KMS-11 (cell line): ENCODE measurements at regions not wholly inside any gene's neighbourhood (a gene's known extent, or its start where the extent isn't known, plus 50 kb on each side); places are given as distances from the start of the nearest gene placed in this dataset.
A peak's percentile ranks its signal among the peaks of the same experiment; 100 is the strongest.
"Not testable (repeated sequence)": the region's sequence is repeated elsewhere in the genome, so short reads cannot be mapped to it uniquely, and the experiment has no call there.

Experiments used
- H2AFZ ChIP-seq: fragments of 200-600 bp; sonication (generic); 2 replicates; pipeline ENCODE4 v1.6.1; 2016; ENCODE audit warnings: antibody characterized with exemption, mixed run types, low read depth
- H3K27ac ChIP-seq: fragments of 200-600 bp; sonication (generic); 2 replicates; pipeline ENCODE4 v1.6.1; 2016; ENCODE audit warnings: mild to moderate bottlenecking, mixed run types
- H3K27me3 ChIP-seq: fragments of 200-600 bp; sonication (generic); 2 replicates; pipeline ENCODE4 v1.6.1; 2017; ENCODE audit warnings: mild to moderate bottlenecking, low read depth, mixed run types, moderate library complexity; ENCODE audit not compliant: insufficient read depth
- H3K36me3 ChIP-seq: fragments of 200-600 bp; sonication (generic); 2 replicates; pipeline ENCODE4 v1.6.1; 2017; ENCODE audit warnings: mild to moderate bottlenecking, mixed run types; ENCODE audit not compliant: insufficient read depth
- H3K4me1 ChIP-seq: fragments of 200-600 bp; sonication (generic); 2 replicates; pipeline ENCODE4 v1.6.1; 2016; ENCODE audit warnings: mild to moderate bottlenecking, low read depth, mixed run types; ENCODE audit not compliant: poor library complexity, severe bottlenecking
- H3K4me2 ChIP-seq: fragments of 200-600 bp; sonication (generic); 2 replicates; pipeline ENCODE4 v1.7.0; 2016; ENCODE audit warnings: mild to moderate bottlenecking, mixed run types
- H3K4me3 ChIP-seq: fragments of 200-600 bp; sonication (generic); IDR thresholded peaks from 2 replicates; pipeline ENCODE4 v1.6.1; 2017; ENCODE audit warnings: low read depth, low read length, mixed read lengths; ENCODE audit not compliant: insufficient read depth
- H3K79me2 ChIP-seq: fragments of 200-600 bp; sonication (generic); 2 replicates; pipeline ENCODE4 v1.6.1; 2016; ENCODE audit warnings: low read depth, mixed run types; ENCODE audit not compliant: insufficient read depth
- H3K9ac ChIP-seq: fragments of 200-600 bp; sonication (generic); 2 replicates; pipeline ENCODE4 v1.6.1; 2016; ENCODE audit warnings: mild to moderate bottlenecking, mixed run types
- H4K20me1 ChIP-seq: fragments of 200-600 bp; sonication (generic); 2 replicates; pipeline ENCODE4 v1.6.1; 2016; ENCODE audit warnings: mild to moderate bottlenecking, mixed run types; ENCODE audit not compliant: insufficient read depth
- CTCF ChIP-seq: fragments of 200-600 bp; sonication (generic); conservative IDR thresholded peaks from 2 replicates; pipeline ENCODE4 v1.6.1; 2017; ENCODE audit warnings: low read depth, mild to moderate bottlenecking, antibody characterized with exemption, low read length, moderate library complexity, mixed read lengths

- TF ChIP-seq CTCF: peak; percentile 35; the same call in 1 of the 2 replicates
- not testable (repeated sequence) for H3K27ac ChIP-seq, H3K4me1 ChIP-seq, H3K36me3 ChIP-seq, H3K79me2 ChIP-seq, H4K20me1 ChIP-seq, H3K4me2 ChIP-seq, H3K4me3 ChIP-seq, H3K27me3 ChIP-seq, H2AFZ ChIP-seq, H3K9ac ChIP-seq
These were observed 356.9 kb downstream of the RPIA start for GRCh38 chr2:89048138-89049066.

GRCh38 chr2:89058616-89059015 lies 367.1 kb downstream of the RPIA start:
- H3K27ac ChIP-seq, H3K4me2 ChIP-seq, H4K20me1 ChIP-seq, H3K79me2 ChIP-seq, H3K4me1 ChIP-seq, H2AFZ ChIP-seq, H3K9ac ChIP-seq, H3K27me3 ChIP-seq, H3K36me3 ChIP-seq, H3K4me3 ChIP-seq: not testable (repeated sequence)

GRCh38 chr2:89061174-89061573 lies 369.7 kb downstream of the RPIA start:
- not testable (repeated sequence) for H3K27me3 ChIP-seq, H3K9ac ChIP-seq, H3K4me1 ChIP-seq, H3K36me3 ChIP-seq, H2AFZ ChIP-seq, H3K4me3 ChIP-seq, H3K4me2 ChIP-seq, H3K27ac ChIP-seq, H4K20me1 ChIP-seq, H3K79me2 ChIP-seq

- H3K4me2 ChIP-seq, H2AFZ ChIP-seq, H3K4me1 ChIP-seq, H4K20me1 ChIP-seq, H3K27ac ChIP-seq, H3K4me3 ChIP-seq, H3K36me3 ChIP-seq, H3K27me3 ChIP-seq, H3K79me2 ChIP-seq, H3K9ac ChIP-seq: not testable (repeated sequence)
These were observed 385.3 kb downstream of the RPIA start for GRCh38 chr2:89076771-89077170.

GRCh38 chr2:89092911-89093310 lies 401.4 kb downstream of the RPIA start:
- not testable (repeated sequence) for H3K4me2 ChIP-seq, H3K9ac ChIP-seq, H3K27me3 ChIP-seq, H3K4me3 ChIP-seq, H2AFZ ChIP-seq, H3K79me2 ChIP-seq, H4K20me1 ChIP-seq, H3K4me1 ChIP-seq, H3K36me3 ChIP-seq, H3K27ac ChIP-seq

GRCh38 chr2:89095060-89095459 lies 403.6 kb downstream of the RPIA start:
- H3K4me1 ChIP-seq, H3K4me2 ChIP-seq, H3K9ac ChIP-seq, H3K27me3 ChIP-seq, H3K79me2 ChIP-seq, H3K36me3 ChIP-seq, H3K27ac ChIP-seq, H4K20me1 ChIP-seq, H3K4me3 ChIP-seq, H2AFZ ChIP-seq: not testable (repeated sequence)

GRCh38 chr2:89102587-89102986 lies 411.1 kb downstream of the RPIA start:
- not testable (repeated sequence) for H3K9ac ChIP-seq, H3K36me3 ChIP-seq, H3K4me2 ChIP-seq, H2AFZ ChIP-seq, H3K27ac ChIP-seq, H4K20me1 ChIP-seq, H3K27me3 ChIP-seq, H3K79me2 ChIP-seq, H3K4me3 ChIP-seq
- peaks cover 12% of the 10 kb centered on the region for H3K4me1 ChIP-seq

- not testable (repeated sequence) for H3K79me2 ChIP-seq, H2AFZ ChIP-seq, H3K4me1 ChIP-seq, H4K20me1 ChIP-seq, H3K4me3 ChIP-seq, H3K27me3 ChIP-seq, H3K36me3 ChIP-seq, H3K4me2 ChIP-seq, H3K9ac ChIP-seq
- peak overlapping the region; percentile 30; the same call in 1 of the 2 replicates for H3K27ac ChIP-seq
These were observed 415.0 kb downstream of the RPIA start for GRCh38 chr2:89106369-89107019.
